Muscle layer of colon (tissue), 2 donors: ENCODE measurements at regions not wholly inside any gene's neighbourhood (a gene's known extent, or its start where the extent isn't known, plus 50 kb on each side); places are given as distances from the start of the nearest gene placed in this dataset.
A peak's percentile ranks its signal among the peaks of the same experiment; 100 is the strongest.

Experiments used
- H3K27ac ChIP-seq: one replicate; pipeline ENCODE4 v1.7.0; 2013; ENCODE audit warnings: low read depth, mild to moderate bottlenecking, low read length, moderate library complexity
- H3K27me3 ChIP-seq, 2 donors: one replicate each; pipeline ENCODE4 v1.7.0; 2013; ENCODE audit warnings: low read length in 2 of 2, mild to moderate bottlenecking in 2 of 2; ENCODE audit not compliant: insufficient read depth in 2 of 2, control insufficient read depth in 1 of 2
- H3K36me3 ChIP-seq: one replicate; pipeline ENCODE4 v1.7.0; 2013; ENCODE audit warnings: mild to moderate bottlenecking, low read length; ENCODE audit not compliant: insufficient read depth
- H3K4me1 ChIP-seq: one replicate; pipeline ENCODE4 v1.7.0; 2013; ENCODE audit warnings: mild to moderate bottlenecking, low read length; ENCODE audit not compliant: insufficient read depth
- H3K4me3 ChIP-seq, 2 donors: one replicate each; pipeline ENCODE4 v1.7.0; 2013; ENCODE audit warnings: low read length in 2 of 2, low read depth in 1 of 2, mild to moderate bottlenecking in 1 of 2, moderate library complexity in 1 of 2
- H3K9ac ChIP-seq: one replicate; pipeline ENCODE4 v1.7.0; 2013; ENCODE audit warnings: low read length
- H3K9me3 ChIP-seq: one replicate; pipeline ENCODE4 v1.7.0; 2013; ENCODE audit warnings: mild to moderate bottlenecking, low read length
- donor health status: abdominal sarcoma.
- donor health status: Adenocarcinoma of cecum.

DNA sequence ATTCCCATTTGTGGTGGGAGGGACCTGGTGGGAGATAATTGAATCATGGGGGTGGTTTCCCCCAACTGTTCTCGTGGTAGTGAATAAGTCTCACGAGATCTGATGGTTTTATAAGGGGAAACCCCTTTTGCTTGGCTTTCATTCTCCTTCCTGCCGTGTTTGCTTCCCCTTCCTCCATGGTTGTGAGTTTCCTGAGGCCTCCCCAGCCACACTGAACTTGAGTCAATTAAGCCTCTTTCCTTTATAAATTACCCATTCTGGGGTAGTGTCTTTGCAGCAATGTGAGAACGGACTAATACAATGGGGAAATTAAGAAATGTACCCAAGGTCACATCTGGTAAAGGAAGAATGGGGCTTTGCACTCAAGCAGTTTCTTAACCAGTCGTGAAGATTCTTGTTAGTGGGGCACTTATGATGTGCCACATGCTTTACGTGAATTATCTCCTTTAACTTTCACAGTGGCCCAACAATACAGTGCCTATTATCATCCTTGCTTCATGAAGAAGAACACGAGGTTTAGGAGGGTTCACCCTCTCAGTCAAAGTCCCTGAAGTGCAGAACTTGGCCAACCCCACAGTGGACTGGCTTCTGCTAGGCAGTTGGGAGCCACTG lies 234.3 kb downstream of the EFCAB11 start:
- H3K27me3 ChIP-seq: no peaks in the 10 kb centered on the region
- H3K4me1 ChIP-seq: peaks cover 8% of the 10 kb centered on the region
- H3K27ac ChIP-seq: no peak overlapping the region

DNA sequence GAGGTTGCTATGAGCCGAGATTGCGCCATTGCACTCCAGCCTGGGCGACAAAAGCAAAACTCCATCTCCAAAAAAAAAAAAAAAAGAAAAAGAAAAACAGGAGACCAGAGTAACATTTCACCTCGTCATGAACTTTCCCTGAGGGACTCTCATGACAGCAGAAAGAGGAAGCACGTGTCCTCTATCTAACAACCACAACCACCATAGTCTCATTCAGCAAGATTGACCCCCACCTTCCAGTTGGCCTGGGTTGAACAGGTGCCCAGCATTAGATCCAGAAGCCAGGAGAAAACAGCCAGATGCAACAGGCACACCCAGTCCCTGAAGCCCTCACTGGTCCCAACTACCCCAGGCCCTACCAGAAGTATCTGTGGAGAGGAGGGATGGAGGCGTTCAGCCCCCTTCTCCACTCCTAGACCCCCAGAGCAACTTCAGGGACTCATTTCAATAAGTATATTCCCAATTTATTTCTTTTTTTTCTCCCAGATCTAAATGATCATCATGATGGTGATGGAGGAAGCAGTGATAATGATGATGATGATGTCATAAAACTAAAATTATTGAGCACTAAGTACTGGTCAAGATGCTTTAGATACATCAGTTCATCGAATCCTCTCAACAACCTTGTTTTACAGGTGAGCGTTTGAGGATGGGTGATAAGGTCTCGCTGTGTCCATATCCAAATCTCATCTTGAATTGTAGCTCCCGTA lies 235.0 kb downstream of the EFCAB11 start:
- Histone ChIP-seq H3K4me3 (no peak overlapping the region), H3K36me3 (no peaks in the 10 kb centered on the region), H3K27me3 (no peaks in the 10 kb centered on the region), H3K9me3 (no peaks in the 10 kb centered on the region), H3K27ac (no peak overlapping the region), H3K4me1 (peaks cover 3% of the 10 kb centered on the region), H3K9ac (no peak overlapping the region)

More for the DNA sequence above, 234.3 kb downstream of the EFCAB11 start:
- Histone ChIP-seq H3K36me3 (no peaks in the 10 kb centered on the region), H3K9ac (no peak overlapping the region), H3K9me3 (no peaks in the 10 kb centered on the region), H3K4me3 (no peak overlapping the region)

DNA sequence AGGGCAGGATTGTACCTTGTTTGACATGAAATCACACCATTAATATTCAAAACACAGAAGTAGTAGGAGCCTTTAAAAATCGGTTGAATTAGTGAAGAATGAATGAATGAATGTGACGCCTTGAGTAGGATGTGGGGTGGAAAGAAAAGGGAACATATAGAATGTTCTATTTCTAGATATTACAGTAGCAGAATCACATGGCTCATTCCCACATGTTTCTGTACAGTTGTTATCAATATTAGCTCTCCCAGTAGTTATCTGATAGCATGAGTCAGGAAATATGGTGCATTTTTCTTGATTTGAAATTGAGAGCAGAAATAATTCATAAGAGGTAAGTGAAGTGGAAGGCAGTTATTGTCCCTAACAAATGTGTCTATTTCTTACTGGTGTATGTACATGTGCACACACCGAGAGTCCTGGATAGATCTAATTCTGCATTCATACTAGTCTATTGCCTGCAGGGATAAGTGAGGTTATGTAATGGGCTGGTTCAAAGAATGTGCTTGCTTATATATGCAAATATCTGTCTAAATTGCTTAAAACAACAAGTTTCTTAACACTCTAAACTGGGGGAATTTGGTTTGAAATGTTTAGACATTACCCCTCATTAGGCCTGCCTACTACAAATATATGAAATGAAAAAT lies 245.4 kb downstream of the EFCAB11 start:
- H3K4me1 ChIP-seq: no peaks in the 10 kb centered on the region
- no peaks in the 10 kb centered on the region for H3K27me3 ChIP-seq
- no peak overlapping the region for H3K27ac ChIP-seq
- no peaks in the 10 kb centered on the region for H3K9me3 ChIP-seq
- no peak overlapping the region for H3K9ac ChIP-seq
- no peaks in the 10 kb centered on the region for H3K36me3 ChIP-seq
- no peak overlapping the region for H3K4me3 ChIP-seq

DNA sequence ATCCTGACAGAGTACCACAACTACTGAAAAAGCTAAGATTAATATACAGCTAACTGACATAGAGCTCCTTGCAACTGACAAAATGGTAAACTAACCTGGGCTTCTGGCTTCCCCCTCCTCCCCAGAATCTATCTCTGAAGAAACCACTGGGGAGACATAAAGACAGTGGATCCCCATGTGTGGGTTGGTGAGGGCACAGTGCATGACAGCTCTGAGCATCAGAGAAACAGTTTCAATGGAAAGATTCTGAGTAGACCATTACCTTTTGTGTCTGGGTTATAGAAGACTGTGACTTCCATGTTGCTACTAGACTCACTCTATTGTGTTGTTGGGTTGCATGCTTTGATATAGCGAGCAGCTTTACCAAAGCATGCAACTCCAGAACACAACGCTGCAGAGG lies 247.4 kb downstream of the EFCAB11 start:
- Histone ChIP-seq H3K27me3 (no peaks in the 10 kb centered on the region), H3K4me3 (no peak overlapping the region), H3K27ac (no peak overlapping the region), H3K4me1 (peaks cover 11% of the 10 kb centered on the region), H3K36me3 (no peaks in the 10 kb centered on the region), H3K9ac (no peak overlapping the region), H3K9me3 (no peaks in the 10 kb centered on the region)

DNA sequence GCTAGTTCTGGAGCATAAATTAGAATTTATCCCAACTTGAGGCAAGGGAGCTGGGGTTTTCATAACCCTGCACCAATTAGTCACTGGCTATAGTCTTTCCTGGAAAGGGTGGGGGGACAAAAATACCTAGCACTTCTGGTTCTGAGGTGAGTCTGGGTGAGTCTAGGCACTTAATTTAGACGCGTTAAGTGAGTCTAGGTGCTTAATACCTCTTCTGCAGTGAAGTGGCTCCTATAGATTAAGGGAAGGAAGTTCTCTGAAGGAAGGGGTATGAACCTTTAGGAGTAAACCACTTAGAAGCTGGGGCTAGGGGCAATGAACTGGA lies 251.7 kb downstream of the EFCAB11 start:
- Histone ChIP-seq H3K9ac (no peak overlapping the region), H3K27ac (no peak overlapping the region), H3K4me3 (no peak overlapping the region), H3K27me3 (no peaks in the 10 kb centered on the region), H3K9me3 (no peaks in the 10 kb centered on the region), H3K4me1 (peaks cover 21% of the 10 kb centered on the region), H3K36me3 (no peaks in the 10 kb centered on the region)

DNA sequence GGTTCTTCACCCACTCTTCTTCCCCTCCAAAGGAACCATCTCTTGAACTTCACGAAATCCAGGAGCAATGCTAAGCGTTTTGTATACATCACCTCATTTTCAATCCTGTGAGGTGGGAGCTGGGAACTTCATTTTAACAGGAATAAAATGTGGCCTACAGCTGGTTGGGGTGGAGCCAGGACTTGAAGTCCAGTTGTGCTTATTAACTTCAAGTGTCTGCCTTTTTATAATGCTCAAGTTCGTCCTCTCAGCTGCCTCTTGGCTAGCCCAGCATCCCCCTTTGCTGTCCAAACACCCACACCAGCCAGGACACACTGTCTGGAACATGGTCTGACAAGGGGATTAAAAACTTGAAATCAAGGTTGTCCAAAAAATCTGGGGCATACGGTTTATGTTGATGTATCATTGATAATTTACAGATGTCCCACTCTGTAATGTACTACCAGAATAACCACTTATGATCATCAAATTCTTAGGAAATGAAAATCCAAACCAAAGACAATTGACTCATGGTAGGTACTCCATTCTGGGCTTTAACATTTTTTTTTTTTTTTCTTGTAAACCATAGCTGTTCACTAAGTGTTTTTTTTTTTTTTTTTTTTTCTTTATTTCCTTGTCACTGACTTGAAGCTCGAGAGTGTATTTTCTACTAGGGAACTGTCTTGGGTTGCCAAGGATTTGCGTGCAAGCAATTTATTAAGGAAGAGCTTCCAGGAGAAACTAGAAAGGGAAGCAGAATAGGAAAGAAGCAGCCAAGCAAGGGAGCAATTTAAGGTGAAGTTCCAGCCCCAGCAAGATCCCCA lies 252.3 kb downstream of the EFCAB11 start:
- no peaks in the 10 kb centered on the region for H3K27me3 ChIP-seq
- H3K9ac ChIP-seq: no peak overlapping the region
- H3K36me3 ChIP-seq: no peaks in the 10 kb centered on the region
- peak overlapping the region; percentile 62 to 68 for H3K4me3 ChIP-seq
- H3K27ac ChIP-seq: peak overlapping the region; percentile 68
- no peaks in the 10 kb centered on the region for H3K9me3 ChIP-seq
- H3K4me1 ChIP-seq: peaks cover 21% of the 10 kb centered on the region

DNA sequence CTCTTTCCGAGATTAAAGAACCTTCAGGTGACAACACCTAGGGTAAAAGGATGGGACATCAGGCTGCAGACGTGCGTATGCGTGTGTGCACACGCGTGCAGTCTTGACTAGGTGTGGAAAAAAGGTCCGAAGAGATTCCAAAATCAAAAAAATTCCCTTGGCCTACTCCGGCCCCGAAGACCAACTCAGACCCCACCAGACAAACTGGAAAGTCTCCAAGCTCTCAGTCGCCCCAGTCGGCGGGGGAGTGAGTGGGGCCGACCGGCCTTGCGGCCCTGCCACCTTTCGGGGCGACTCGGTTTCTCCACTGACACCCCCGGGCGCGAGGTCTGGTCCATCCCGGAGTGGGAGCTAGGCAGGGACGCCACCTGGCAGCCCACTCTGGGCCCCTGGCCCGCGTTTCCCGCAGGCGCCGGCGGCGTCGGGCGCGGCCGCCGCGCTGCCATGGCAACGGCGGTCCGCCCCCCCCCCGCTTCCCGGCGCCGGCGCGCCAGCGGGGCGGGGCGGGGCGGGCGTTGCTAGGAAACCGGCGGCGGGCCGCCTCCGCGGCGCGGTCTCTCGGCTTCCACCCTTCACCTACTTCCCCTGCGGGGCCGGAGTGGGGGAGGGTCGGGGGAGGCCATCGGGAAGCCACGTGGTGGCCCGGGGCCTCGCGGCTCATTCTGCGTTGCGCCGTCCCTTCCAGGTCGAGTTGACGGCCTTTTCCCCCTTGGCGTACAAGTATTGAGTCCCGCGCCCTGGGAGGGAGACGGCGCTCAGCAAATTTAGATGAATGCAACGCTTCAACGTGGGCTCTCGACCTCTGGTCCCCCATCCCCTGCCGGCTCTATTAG lies 253.1 kb downstream of the EFCAB11 start:
- Histone ChIP-seq H3K27me3 (no peaks in the 10 kb centered on the region), H3K4me1 (peaks cover 21% of the 10 kb centered on the region), H3K9ac (no peak overlapping the region), H3K27ac (peak overlapping the region; percentile 68), H3K36me3 (no peaks in the 10 kb centered on the region), H3K9me3 (no peaks in the 10 kb centered on the region), H3K4me3 (peak overlapping the region; percentile 63 to 68)

DNA sequence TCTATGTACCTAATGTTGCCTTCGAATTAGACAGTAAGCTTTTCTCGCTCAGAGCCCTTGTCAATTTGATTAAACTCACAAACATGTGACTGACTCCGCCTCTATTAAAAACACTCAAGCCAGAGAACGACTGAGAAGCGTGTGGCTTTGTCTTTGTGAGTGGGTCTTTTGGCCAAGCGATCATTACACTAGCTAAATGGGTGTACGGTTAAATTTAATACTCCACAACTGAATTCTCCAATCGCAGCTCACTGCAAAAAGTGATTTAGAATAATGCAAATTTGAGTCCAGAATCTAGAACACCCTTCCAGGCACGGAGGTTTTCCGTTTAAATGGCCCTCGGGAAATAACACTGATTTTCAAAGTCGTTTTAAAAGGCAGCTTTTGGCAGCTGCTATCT lies 253.7 kb downstream of the EFCAB11 start:
- Histone ChIP-seq H3K27ac (no peak overlapping the region), H3K4me3 (peak overlapping the region; percentile 63 to 68), H3K9ac (no peak overlapping the region)

DNA sequence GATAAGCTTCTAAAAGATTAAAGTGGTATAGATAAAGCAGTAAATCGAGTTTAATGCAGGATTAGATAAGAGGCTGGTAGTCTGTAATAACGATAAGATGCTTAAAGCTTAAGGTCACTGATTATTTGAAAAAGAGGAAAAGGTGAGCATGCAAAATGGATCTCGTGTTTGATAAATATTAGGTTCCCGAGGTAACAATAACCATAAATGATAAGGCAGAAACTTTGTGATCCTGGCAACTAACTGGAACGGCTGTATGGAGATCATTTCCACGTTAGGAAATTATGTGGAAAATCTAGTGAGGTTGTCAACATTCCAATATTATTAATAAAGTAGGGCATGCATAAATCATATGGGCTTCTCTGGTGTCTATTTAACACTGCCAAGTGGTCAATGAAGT lies 255.5 kb downstream of the EFCAB11 start:
- H3K27me3 ChIP-seq: no peaks in the 10 kb centered on the region

More for the DNA sequence above, 253.7 kb downstream of the EFCAB11 start:
- H3K9me3 ChIP-seq: no peaks in the 10 kb centered on the region
- peaks cover 21% of the 10 kb centered on the region for H3K4me1 ChIP-seq
- H3K27me3 ChIP-seq: no peaks in the 10 kb centered on the region
- no peaks in the 10 kb centered on the region for H3K36me3 ChIP-seq

DNA sequence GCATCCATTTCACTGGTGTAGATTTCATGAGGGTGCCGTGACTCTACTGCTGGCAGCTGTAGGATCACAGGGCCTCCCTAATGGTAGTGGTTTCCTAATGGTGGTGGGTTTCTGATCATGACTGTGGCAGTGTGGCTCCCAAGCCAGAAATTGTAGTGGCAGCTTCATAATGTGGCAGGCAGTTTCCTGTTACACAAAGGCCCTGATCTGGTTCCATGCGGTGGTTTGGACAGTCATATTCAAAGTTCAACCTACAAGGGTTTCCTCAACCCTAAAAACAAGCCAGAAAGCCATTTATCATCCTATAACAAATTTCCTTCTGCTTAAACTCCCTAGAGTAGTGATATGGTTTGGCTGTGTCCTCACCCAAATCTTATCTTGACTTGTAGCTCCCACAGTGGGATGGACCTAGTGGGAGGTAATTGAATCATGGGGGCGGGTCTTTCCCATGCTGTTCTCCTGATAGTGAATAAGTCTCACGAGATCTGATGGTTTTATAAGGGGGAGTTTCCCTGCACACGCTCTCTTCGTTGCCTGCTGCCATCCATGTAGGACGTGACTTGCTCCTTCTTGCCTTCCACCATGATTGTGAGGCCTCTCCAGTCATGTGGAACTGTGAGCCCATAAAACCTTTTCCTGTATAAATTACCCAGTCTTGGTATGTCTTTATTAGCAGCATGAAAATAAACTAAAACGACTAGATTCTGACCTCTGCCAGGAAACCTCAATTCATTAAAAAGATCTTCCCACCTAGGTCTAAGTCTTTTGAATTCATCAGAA lies 257.1 kb downstream of the EFCAB11 start:
- Histone ChIP-seq H3K27me3 (no peaks in the 10 kb centered on the region), H3K36me3 (no peaks in the 10 kb centered on the region), H3K9me3 (no peaks in the 10 kb centered on the region), H3K27ac (no peak overlapping the region), H3K9ac (no peak overlapping the region), H3K4me3 (no peak overlapping the region), H3K4me1 (peaks cover 14% of the 10 kb centered on the region)

More for the DNA sequence above, 255.5 kb downstream of the EFCAB11 start:
- H3K27ac ChIP-seq: no peak overlapping the region
- no peaks in the 10 kb centered on the region for H3K9me3 ChIP-seq
- no peaks in the 10 kb centered on the region for H3K36me3 ChIP-seq
- no peak overlapping the region for H3K4me3 ChIP-seq
- no peak overlapping the region for H3K9ac ChIP-seq
- peaks cover 21% of the 10 kb centered on the region for H3K4me1 ChIP-seq
